GM10266 (cell line): ENCODE measurements at regions not wholly inside any gene's neighbourhood (a gene's known extent, or its start where the extent isn't known, plus 50 kb on each side); places are given as distances from the start of the nearest gene placed in this dataset.

ENCODE experiments used
- DNase-seq: peaks from one replicate; pipeline ENCODE4 v3.0.0; 2012; ENCODE audit errors: extremely low spot score
- CTCF ChIP-seq: IDR thresholded peaks from 2 replicates; pipeline ENCODE4 v1.5.1; 2012; ENCODE audit warnings: mild to moderate bottlenecking, low read depth; ENCODE audit not compliant: control insufficient read depth, insufficient read depth; ENCODE audit errors: missing control alignments

DNA sequence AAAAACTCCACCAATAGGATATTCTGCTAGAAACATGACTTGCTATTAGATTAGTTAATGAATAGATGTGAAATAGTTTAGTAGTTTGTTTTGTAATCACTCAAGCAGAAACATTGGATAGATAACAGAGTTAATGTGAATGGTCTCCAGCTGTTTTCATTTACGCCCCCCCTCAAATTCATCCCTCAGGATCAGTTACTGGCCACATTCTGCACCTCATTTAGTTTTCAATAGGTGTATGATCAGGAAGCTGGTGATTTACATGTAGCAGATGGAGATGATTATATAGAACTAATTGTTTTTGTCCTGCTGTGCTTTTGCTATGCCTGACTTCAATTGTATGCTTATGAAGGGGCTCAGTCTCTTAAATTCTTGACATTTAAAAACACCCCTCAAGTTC lies 759.0 kb downstream of the SLITRK6 start:
- no peak for TF ChIP-seq CTCF
- DNase-seq: no peak

GRCh38 chr13:85031771-85032170 lies 767.4 kb downstream of the SLITRK6 start:
- no peak for TF ChIP-seq CTCF
- DNase-seq: no peak

DNA sequence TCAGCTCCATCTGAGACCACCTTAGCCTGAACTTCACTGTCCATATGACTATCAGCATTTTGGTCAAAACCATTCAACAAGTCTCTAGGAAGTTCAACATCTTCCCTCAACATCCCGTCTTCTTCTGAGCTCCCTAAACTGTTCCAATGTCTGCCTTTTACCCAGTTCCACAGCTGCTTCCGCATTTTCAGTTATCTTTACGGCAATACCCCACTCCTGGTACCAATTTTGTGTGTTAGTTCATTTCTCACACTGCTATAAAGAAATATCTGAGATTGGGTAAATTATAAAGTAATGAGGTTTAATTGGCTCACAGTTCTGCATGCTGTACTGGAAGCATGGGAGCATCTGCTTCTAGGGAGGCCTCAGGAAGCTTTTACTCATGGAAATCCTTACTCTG lies 771.2 kb downstream of the SLITRK6 start:
- no peak for DNase-seq
- TF ChIP-seq CTCF: no peak

- TF ChIP-seq CTCF: no peak
- no peak for DNase-seq
These were observed 780.1 kb downstream of the SLITRK6 start for GRCh38 chr13:85019121-85019520.

- no peak for TF ChIP-seq CTCF
- DNase-seq: no peak
These were observed 786.2 kb downstream of the SLITRK6 start for GRCh38 chr13:85013006-85013405.

GRCh38 chr13:85009447-85009846 lies 789.8 kb downstream of the SLITRK6 start:
- TF ChIP-seq CTCF: no peak

GRCh38 chr13:84999252-84999651 lies 800.0 kb downstream of the SLITRK6 start:
- TF ChIP-seq CTCF: no peak
- DNase-seq: no peak

More at GRCh38 chr13:85009447-85009846, 789.8 kb downstream of the SLITRK6 start:
- no peak for DNase-seq
